Psoas muscle (tissue), 7 donors: ENCODE measurements at regions not wholly inside any gene's neighbourhood (a gene's known extent, or its start where the extent isn't known, plus 50 kb on each side); places are given as distances from the start of the nearest gene placed in this dataset.

ENCODE experiments used
- ATAC-seq, 4 donors: fragments of 200-7000 bp; cut with Tn5 transposase; one replicate each; pipeline ENCODE4 v1.9.1; 2020; ENCODE audit warnings: moderate library complexity in 3 of 4, mild to moderate bottlenecking in 2 of 4
- DNase-seq, 2 donors: peaks; one replicate each; pipeline ENCODE4 v3.0.0-alpha.2; 2020
- H3K27ac ChIP-seq: fragments of 200-600 bp; one replicate; pipeline ENCODE4 v1.8.0; 2022
- H3K27me3 ChIP-seq, 3 donors: fragments of 200-600 bp in 1 of 3; one replicate each; pipeline versions ENCODE4 v1.6.1 to v1.8.0; 2013 to 2022; ENCODE audit warnings: low read length in 2 of 3, mild to moderate bottlenecking in 2 of 3, moderate library complexity in 1 of 3; ENCODE audit not compliant: insufficient read depth in 3 of 3
- H3K36me3 ChIP-seq, 2 donors: fragments of 200-600 bp in 1 of 2; one replicate each; pipeline versions ENCODE4 v1.6.1 to v1.8.0; 2013 to 2022; ENCODE audit warnings: low read depth in 1 of 2, mild to moderate bottlenecking in 1 of 2, moderate library complexity in 1 of 2; ENCODE audit not compliant: insufficient read depth in 1 of 2
- H3K4me1 ChIP-seq: fragments of 200-600 bp; one replicate; pipeline ENCODE4 v1.8.0; 2022
- H3K4me3 ChIP-seq: fragments of 200-600 bp; one replicate; pipeline ENCODE4 v1.8.0; 2022; ENCODE audit warnings: mild to moderate bottlenecking
- H3K9me3 ChIP-seq: fragments of 200-600 bp; one replicate; pipeline ENCODE4 v1.8.0; 2022
- CTCF ChIP-seq: fragments of 200-600 bp; IDR thresholded peaks from one replicate; pipeline ENCODE4 v1.8.0; 2022; ENCODE audit warnings: antibody characterized with exemption
- WGBS, 3 donors: extraction: QIAGEN DNeasy Blood & Tissue Kit; methylation state at CpG; one replicate each; pipeline versions ENCODE4 v1.1.6 to v1.1.7; 2013; 5-methylcytosine and 5-hydroxymethylcytosine counted together
- intact Hi-C, 2 donors: fragments of 100-400 bp; cut with DNase I; formaldehyde crosslinking; loops; one replicate each; pipeline versions ENCODE4 v1.11.0 to v1.14.2; 2022
- donor health status: healthy with polysubstance abuse.
- donor health status: DM: no; HTN: no; CAD: no; lungs with moderate emphysema.
- donor health status: Bipolar disorder and iron deficiency.
- donor health status: healthy.
- donor health status: DM: yes; HTN: yes; CAD: no.
- donor health status: DM: no; HTN: no; CAD: no.
- donor health status: DM: yes; HTN: yes; CAD: no.

GRCh38 chr1:94324178-94324544, 86.8 kb upstream of the ARHGAP29 start:
- intact Hi-C loops = loop anchor here in 1 of 2 donors (2.0 kb wide), 1 partner anchor 79 kb away; no protein-coding TSS in a partner anchor
- ATAC-seq = no peak
- 56 to 57% (median 56%) methylated on average over 4 of the region's 4 CpGs for WGBS, 3 donors
- Histone ChIP-seq H3K36me3 (no peaks in the 10 kb centered on the region), H3K4me1 (peaks cover 35% of the 10 kb centered on the region), H3K27me3 (no peaks in the 10 kb centered on the region), H3K4me3 (no peak overlapping the region), H3K27ac (peak overlapping the region; percentile 65), H3K9me3 (no peaks in the 10 kb centered on the region)
- DNase-seq = no peak
- no peak for TF ChIP-seq CTCF

GRCh38 chr1:94323311-94324177, 86.2 kb upstream of the ARHGAP29 start:
- Histone ChIP-seq H3K4me3 (no peak overlapping the region), H3K4me1 (peaks cover 35% of the 10 kb centered on the region), H3K9me3 (no peaks in the 10 kb centered on the region), H3K27ac (peak overlapping the region; percentile 5), H3K27me3 (no peaks in the 10 kb centered on the region), H3K36me3 (no peaks in the 10 kb centered on the region)
- ATAC-seq (no peak), DNase-seq (no peak)
- 68 to 77% (median 75%) methylated on average over 7 of the region's 7 CpGs for WGBS, 3 donors
- TF ChIP-seq CTCF = no peak
- intact Hi-C loops = loop anchor here in 1 of 2 donors (2.0 kb wide), 1 partner anchor 79 kb away; no protein-coding TSS in a partner anchor

GRCh38 chr1:94322696-94323095, 85.3 kb upstream of the ARHGAP29 start:
- TF ChIP-seq CTCF = no peak
- DNase-seq (no peak), ATAC-seq (no peak)
- intact Hi-C loops = no loop called here
- Histone ChIP-seq H3K27ac (peak overlapping the region; percentile 5), H3K4me3 (no peak overlapping the region), H3K9me3 (no peaks in the 10 kb centered on the region), H3K4me1 (peaks cover 27% of the 10 kb centered on the region), H3K27me3 (no peaks in the 10 kb centered on the region), H3K36me3 (no peaks in the 10 kb centered on the region)
- WGBS, 3 donors = 73 to 82% (median 75%) methylated on average over 5 of the region's 5 CpGs

DNA sequence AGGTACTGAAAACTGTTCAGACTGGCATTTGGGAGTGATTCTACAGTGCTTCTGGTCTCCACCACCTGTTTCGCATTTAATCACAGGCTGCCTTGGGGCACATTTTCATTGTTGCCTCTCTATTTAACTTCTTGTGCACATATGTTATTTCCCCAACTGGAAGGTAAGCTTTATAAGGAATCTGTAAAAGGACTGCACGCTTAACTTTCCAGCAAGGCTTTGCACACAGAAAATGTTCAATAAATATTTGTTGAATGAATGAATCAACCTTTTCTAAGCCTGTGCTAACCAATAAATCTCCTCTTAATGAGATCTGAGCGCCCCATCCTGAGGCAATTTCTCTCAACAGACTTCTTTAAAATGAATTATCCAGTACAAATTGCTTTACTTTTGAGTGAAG, 84.3 kb upstream of the ARHGAP29 start:
- ATAC-seq = no peak
- Histone ChIP-seq H3K4me3 (no peak overlapping the region), H3K27ac (no peak overlapping the region), H3K27me3 (no peaks in the 10 kb centered on the region), H3K36me3 (no peaks in the 10 kb centered on the region), H3K9me3 (no peaks in the 10 kb centered on the region), H3K4me1 (peaks cover 16% of the 10 kb centered on the region)
- no peak for TF ChIP-seq CTCF
- WGBS, 3 donors = 80 to 94% (median 90%) methylated on average over 3 of the region's 3 CpGs
- intact Hi-C loops = no loop called here
- DNase-seq = no peak
